ENCODE measurements at regions not wholly inside any gene's neighbourhood (a gene's known extent, or its start where the extent isn't known, plus 50 kb on each side); places are given as distances from the start of the nearest gene placed in this dataset.

- TF ChIP-seq CTCF (IDR thresholded peaks at IDR 0.05) (no peak), POLR2A (IDR thresholded peaks at IDR 0.05) (no peak)
Measured at GRCh38 chr1:106937104-106937503, 119.4 kb upstream of the PRMT6 start.
